GM21717 (cell line): ENCODE measurements at regions not wholly inside any gene's neighbourhood (a gene's known extent, or its start where the extent isn't known, plus 50 kb on each side); places are given as distances from the start of the nearest gene placed in this dataset.
"Not testable (repeated sequence)": the region's sequence is repeated elsewhere in the genome, so short reads cannot be mapped to it uniquely, and the experiment has no call there.

Experiments
- ATAC-seq: cut with Tn5 transposase; IDR thresholded peaks from one replicate; pipeline ENCODE4 v1.9.1; 2021; ENCODE audit warnings: mild to moderate bottlenecking, moderate library complexity; ENCODE audit not compliant: unreplicated experiment

DNA sequence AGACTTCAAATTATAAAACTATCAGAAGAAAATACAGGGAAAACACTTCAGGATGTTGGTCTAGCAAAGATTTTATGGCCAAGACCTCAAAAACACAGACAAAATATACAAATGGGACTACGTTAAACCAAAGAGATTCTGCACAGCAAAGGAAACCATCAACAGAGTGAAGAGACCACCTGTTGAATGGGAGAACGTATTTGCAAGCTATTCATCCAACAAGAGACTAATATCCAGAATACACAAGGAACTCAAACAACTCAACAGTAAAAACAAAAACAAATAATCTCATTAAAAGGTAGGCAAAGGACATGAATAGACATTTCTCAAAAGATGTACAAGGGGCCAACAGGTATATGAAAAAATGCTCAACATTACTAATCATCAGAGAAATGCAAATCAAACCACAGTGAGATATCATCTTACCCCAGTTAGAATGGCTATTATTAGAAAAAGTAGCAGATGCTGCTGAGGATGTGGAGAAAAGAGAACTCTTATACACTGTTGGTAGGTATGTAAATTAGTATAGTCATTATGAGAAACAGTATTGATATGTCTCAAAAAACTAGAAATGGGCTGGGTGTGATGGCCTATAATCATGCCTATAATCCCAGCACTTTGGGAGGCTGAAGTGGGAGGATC lies 112.6 kb downstream of the LRIG2 start:
- peak; percentile 95 for ATAC-seq

DNA sequence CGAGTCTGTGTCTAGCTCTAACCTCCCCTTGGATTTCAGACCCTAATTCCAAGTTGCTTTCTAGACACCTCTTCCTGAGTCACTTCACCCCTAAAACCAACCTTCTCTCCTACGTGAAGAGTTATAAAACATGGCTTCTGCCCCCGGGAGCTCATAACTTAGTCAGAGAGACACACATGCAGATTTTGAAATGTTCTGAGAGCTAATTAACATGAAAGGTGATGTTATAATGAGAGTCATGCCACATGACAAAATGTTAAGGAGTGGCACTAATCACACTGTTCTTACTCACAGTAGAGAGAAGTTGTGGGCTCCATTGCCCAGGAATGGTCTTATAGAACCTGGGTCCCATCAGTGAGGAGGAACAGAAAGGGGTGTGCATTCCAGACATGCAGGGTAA lies 117.1 kb downstream of the LRIG2 start:
- ATAC-seq, result no peak

- no peak for ATAC-seq
Measured at GRCh38 chr1:113190930-113191329, 117.9 kb downstream of the LRIG2 start.

DNA sequence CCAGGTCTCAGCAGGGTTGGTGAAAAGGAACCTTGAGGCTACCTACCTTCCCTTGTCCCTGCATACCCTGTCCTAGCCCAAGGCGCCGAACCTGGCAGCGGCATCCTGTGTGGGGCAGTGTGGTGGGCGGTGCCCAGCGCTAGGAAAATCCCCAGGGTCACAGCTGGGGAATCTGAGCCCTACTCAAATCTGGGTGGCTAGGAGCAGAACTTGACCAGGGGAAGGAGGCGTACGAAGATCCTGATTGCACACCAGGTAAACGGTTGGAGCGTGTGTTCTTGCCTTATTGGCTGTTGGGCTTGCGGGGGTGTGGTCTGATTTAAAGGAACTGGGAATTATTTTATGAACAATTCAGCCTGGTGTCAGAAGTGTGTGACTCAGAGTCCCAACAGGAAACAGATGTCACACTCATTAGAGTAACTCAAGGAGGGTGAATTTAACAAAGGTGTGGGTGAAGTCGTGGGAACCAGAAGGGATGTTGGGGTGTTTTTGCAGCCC lies 118.6 kb downstream of the LRIG2 start:
- peak; percentile 60 for ATAC-seq

GRCh38 chr1:113192242-113192641 lies 119.2 kb downstream of the LRIG2 start:
- peak; percentile 9 for ATAC-seq

- no peak for ATAC-seq
Measured at GRCh38 chr1:113192980-113193379, 120.0 kb downstream of the LRIG2 start.

DNA sequence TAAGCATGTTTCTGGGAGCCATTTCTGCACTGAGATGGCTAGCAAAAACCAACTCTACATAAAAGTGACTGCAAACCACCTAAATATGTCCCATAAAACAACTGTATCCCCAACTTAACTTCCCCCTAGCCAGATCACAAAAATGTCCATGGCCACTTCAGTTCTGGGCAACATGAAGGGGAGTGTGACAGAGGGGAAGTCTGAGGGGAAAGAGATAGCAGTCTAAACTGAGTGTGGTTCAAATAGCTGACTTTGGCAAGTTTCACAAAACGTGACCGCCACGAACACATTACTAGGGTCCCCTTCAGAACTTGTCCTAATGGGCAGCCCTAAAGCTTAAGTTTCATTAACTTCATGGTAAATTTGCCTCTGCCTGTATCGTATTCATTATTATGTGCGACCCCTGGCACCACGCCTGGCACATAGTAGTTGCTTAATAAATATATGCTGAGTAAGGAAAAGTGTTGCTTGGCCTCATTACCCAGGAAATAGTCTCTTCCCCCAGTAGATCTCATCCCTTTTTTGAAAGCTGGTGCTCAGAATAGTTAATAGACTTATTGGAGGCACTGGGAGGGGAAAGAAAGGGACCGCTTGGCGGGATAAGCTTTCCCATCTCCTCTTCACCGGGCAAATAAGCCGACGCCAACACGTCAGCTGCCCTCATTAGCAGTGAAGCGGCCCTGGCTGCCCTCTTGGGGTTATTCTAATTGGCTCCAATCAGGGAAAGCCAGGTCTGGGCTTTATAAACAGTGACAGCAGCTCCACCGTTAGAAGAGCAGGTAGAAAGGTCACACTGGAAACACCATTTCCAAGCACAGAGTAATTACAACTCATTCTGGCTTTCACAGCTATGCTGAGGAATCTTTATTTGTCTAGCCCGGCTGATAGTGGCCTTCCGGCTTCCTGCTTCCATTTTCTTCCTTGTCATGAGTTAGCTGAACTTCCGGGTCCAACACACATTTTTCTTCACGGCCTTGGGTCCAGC lies 122.1 kb downstream of the LRIG2 start:
- ATAC-seq, result no peak

DNA sequence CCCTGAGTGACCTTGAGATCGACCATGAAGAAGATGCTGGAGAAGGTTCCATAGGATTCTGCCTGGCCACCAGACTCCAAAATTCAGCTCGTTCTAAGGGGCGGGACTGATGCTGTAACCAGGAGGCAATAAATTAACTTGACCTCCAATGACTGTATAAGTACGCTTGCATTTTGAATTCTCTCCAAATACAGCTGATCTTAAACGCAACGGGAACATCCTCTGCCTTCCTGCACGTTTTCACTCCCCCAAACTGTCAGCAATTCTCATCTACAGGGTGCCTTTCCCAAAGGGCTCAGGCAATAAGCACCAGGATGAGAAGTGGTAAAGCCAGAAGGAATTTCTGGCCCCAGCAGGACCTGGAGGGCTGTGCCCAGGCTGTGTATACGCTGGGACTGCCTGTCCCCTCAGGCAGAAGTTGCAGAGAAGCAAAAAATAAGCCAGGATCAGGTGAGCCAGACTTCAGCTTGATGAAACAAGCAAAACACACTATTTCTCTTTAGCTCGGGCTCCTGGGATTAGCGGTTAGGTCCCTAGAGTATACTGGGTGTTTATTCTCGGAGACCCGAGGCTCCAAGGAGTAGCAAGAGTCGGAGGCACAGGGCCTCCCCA lies 124.8 kb downstream of the LRIG2 start:
- no peak for ATAC-seq

DNA sequence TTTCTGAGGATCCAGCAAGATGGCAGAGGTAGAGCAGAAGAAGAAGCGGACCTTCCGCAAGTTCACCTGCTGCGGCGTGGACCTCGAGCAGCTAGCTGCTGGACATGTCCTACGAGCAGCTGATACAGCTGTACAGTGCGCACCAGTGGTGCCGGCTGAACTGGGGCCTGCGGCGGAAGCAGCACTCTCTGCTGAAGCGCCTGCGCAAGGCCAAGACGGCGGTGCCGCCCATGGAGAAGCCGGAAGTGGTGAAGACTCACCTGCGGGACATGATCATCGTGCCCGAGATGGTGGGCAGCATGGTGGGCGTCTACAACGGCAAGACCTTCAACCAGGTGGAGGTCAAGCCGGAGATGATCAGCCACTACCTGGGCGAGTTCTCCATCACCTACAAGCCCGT lies 125.8 kb downstream of the LRIG2 start:
- ATAC-seq, result no peak

DNA sequence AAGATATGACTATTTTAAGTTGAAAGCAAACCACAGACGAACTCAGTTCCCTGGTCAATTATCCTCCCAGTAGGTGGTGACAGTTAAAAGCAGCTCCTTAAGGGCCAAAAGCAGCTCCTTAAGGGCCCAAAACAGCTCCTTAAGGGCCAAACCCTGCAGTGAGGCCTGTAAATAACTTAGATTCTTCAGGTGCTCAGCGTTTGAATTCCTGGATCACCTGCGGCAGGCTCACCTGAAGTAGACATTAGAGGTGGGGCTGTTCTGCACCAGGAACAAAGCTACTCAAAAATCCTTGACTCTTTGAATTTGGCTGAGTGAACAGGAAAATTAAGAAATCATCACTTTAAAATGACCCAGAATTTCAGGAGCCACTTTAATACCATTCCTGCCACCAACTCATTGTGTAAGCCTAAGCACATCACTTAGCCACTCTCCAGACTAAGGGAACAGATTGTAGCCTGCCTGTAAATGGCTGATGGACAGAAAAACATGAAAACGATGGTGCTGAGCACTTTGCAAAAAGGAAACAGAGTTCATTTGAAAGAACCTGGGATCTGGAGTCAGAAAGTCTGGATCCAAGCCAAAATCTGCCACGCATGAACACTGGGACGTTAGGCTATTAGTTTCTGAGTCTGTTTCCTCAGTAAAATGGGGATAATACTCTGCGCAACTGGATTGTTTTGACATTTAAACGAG lies 126.9 kb downstream of the LRIG2 start:
- ATAC-seq, result no peak

DNA sequence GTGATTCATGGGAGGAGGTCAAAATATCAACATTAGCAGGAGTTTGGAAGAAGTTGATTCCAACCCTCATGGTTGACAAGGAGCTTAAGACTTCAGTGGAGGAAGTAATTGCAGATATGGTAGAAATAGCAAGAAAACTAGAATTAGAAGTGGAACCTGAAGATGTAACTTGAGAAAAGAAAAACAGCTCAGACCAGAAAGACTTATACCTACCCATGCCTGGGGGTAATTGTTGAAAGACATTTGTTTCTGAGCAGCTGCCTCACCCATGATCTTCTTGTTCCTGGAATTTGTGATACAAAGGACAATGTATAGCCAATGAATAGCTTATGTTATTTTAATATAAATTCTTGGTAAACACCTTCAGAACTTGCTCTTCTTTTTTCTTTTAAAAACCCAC lies 128.6 kb downstream of the LRIG2 start:
- ATAC-seq, result no peak

DNA sequence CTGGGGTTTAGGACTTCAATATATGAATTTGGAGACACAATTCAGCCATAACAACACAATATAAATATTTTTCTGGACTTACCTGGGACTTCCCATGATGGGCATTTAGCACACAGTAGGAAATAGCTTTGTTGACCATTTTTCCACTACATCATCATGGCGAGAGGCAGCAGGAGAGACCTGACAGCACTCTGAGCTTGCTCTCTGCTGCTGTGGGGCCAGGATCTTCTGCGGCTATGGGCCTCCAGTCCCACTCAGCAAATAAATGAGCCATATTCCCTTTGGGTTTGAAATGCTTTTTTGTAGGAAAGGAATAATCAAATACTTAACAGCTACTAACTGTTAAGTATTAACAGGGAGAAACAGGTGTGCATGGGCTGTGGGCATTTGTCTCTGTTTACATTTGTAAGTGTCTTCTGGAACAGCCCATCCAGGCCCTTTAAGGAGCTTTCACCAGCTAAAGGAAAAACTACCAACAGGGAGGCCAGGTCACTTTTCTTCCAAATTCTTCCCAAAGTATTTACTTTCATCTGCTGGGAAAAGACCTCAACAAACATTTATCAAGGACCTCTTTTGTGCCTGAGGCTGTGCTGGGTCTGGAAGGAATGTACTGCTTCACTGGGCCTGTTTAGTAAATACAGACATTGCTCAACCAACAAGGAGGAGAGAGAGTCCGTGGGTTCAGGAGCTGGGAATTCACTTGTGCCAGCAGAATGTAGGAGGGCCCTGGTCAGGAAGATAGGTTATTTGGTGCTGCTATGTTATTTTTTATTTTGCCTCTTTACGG lies 133.2 kb downstream of the LRIG2 start:
- ATAC-seq, result no peak

- ATAC-seq, result no peak
Measured at GRCh38 chr1:113207019-113207418, 134.0 kb downstream of the LRIG2 start.

DNA sequence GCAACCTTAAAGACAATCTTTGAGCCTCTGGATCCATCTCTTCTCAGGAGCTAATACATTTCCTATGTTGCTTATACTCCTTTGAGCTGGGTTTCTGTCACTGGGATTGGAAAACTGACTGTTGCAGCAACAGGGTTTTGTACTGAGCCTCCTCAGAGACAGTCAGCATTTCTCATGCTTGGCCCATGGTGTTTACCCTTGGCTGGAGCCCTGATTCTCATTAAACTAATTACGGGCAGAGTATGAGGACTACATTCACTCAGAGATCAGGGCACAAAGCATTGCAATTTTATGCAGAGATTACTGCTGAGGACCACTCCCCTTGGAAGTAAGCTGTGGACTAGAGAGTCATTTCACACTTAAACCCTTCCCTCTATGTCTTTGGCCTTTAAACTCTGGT lies 134.5 kb downstream of the LRIG2 start:
- ATAC-seq, result no peak

DNA sequence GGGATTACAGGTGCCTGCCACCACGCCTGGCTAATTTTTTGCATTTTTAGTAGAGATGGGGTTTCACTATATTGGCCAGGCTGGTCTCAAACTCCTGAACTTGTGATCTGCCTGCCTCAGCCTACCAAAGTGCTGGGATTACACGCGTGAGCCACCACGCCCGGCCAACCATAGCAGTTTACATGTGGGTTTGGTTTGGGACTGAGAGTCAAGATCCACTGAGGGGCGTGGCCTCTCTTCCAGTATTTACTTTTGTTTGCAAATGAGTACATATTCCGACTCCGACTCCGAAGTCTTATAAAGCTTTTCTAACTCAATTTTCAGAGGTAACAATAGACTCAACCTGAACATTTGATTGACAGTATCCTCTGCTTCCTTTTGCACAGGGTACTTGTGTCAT lies 135.4 kb downstream of the LRIG2 start:
- not testable (repeated sequence) for ATAC-seq

DNA sequence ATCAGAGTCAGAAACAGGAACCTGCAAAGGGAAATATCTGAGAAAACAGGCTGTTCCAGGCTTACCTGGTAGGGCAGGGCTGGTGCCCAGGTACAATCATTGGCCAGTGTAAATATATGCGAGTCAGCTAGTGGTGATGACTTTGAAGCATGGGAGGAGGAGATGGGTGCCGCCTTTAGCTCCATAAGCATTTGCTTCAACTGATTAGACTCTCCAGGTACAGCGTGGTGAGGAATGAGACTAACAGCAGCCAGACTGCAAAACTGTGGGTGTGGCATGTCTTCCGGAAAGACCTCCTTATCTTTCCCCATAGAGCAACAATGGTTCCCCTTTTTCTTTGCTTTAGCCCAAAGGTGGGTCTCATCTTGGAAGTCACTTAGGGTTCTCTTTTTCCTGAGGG lies 137.2 kb downstream of the LRIG2 start:
- ATAC-seq, result no peak

DNA sequence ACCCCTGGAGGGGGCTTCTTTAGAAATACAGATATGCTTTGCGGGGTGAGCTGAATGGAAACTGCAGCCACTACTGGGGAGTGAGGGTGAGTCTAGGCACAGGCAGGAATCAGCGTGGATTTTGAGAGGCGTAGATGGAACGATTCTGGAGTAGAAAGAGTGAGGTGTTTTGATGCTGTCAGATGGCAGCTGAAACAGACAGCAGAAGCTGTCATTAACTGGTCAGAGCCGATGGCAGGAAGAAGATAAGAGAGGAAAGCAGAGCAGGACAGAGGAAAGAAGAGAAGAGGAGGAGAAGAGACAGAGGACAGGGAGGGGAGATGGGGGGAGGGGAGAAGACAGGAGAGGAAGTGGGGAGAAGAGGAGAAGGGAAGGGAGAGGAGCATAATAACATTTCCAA lies 138.5 kb downstream of the LRIG2 start:
- ATAC-seq, result no peak

- ATAC-seq, result no peak
Measured at GRCh38 chr1:113215015-113215414, 142.0 kb downstream of the LRIG2 start.

GRCh38 chr1:113216664-113217063 lies 143.7 kb downstream of the LRIG2 start:
- ATAC-seq, result no peak
